ENCODE measurements at regions not wholly inside any gene's neighbourhood (a gene's known extent, or its start where the extent isn't known, plus 50 kb on each side); places are given as distances from the start of the nearest gene placed in this dataset.
"Not testable (repeated sequence)": the region's sequence is repeated elsewhere in the genome, so short reads cannot be mapped to it uniquely, and the experiment has no call there.

- DNase-seq (ENCODE audit: low read depth, low spot score) = no peak
- TF ChIP-seq CTCF (IDR thresholded peaks at IDR 0.05; ENCODE audit: low read depth, low read length) = no peak
- in situ Hi-C loops (cut with HindIII; ENCODE audit: low sequenced_read_pairs) = no loop called here
- no peak overlapping the region for H3K4me3 ChIP-seq (ENCODE audit: low read depth, low read length)
Measured at GRCh38 chr12:74665690-74666089, 128.1 kb downstream of the ATXN7L3B start.

- no peak for TF ChIP-seq CTCF (IDR thresholded peaks at IDR 0.05; ENCODE audit: low read depth, low read length)
- H3K4me3 ChIP-seq (ENCODE audit: low read depth, low read length) = no peak overlapping the region
- in situ Hi-C loops (cut with HindIII; ENCODE audit: low sequenced_read_pairs) = no loop called here
- DNase-seq (ENCODE audit: low read depth, low spot score) = no peak
Measured at GRCh38 chr12:74671421-74671820, 133.8 kb downstream of the ATXN7L3B start.

- DNase-seq (ENCODE audit: low read depth, low spot score); in situ Hi-C loops (cut with HindIII; ENCODE audit: low sequenced_read_pairs); H3K4me3 ChIP-seq (ENCODE audit: low read depth, low read length): not testable (repeated sequence)
Measured at GRCh38 chr12:74676955-74677354, 139.3 kb downstream of the ATXN7L3B start.

- no peak for DNase-seq (ENCODE audit: low read depth, low spot score)
- no peak for TF ChIP-seq CTCF (IDR thresholded peaks at IDR 0.05; ENCODE audit: low read depth, low read length)
- in situ Hi-C loops (cut with HindIII; ENCODE audit: low sequenced_read_pairs) = no loop called here
- no peak overlapping the region for H3K4me3 ChIP-seq (ENCODE audit: low read depth, low read length)
Measured at GRCh38 chr12:74685385-74685784, 147.8 kb downstream of the ATXN7L3B start.

GRCh38 chr12:74689071-74689655, 151.5 kb downstream of the ATXN7L3B start:
- peak; percentile 54 for TF ChIP-seq CTCF (IDR thresholded peaks at IDR 0.05; ENCODE audit: low read depth, low read length)
- in situ Hi-C loops (cut with HindIII; ENCODE audit: low sequenced_read_pairs) = no loop called here

GRCh38 chr12:74689929-74690328, 152.3 kb downstream of the ATXN7L3B start:
- H3K4me3 ChIP-seq (ENCODE audit: low read depth, low read length) = no peak overlapping the region
- in situ Hi-C loops (cut with HindIII; ENCODE audit: low sequenced_read_pairs) = no loop called here
- TF ChIP-seq CTCF (IDR thresholded peaks at IDR 0.05; ENCODE audit: low read depth, low read length) = no peak
- DNase-seq (ENCODE audit: low read depth, low spot score) = no peak

More at GRCh38 chr12:74689071-74689655, 151.5 kb downstream of the ATXN7L3B start:
- peak; percentile 71 for DNase-seq (ENCODE audit: low read depth, low spot score)
- no peak overlapping the region for H3K4me3 ChIP-seq (ENCODE audit: low read depth, low read length)

- in situ Hi-C loops (cut with HindIII; ENCODE audit: low sequenced_read_pairs) = no loop called here
- no peak overlapping the region for H3K4me3 ChIP-seq (ENCODE audit: low read depth, low read length)
- no peak for DNase-seq (ENCODE audit: low read depth, low spot score)
- TF ChIP-seq CTCF (IDR thresholded peaks at IDR 0.05; ENCODE audit: low read depth, low read length) = no peak
Measured at GRCh38 chr12:74719447-74719846, 181.8 kb downstream of the ATXN7L3B start.
